HCT116 (cell line): ENCODE measurements at regions not wholly inside any gene's neighbourhood (a gene's known extent, or its start where the extent isn't known, plus 50 kb on each side); places are given as distances from the start of the nearest gene placed in this dataset.

Source experiments
- ATAC-seq: fragments of 200-7000 bp; cut with Tn5 transposase; 2 replicates; pipeline ENCODE4 v1.9.1; 2020; ENCODE audit warnings: mild to moderate bottlenecking, moderate library complexity
- BruUV-seq: library from RNA; stranded (reverse); fragments of 400-500 nt; replicated peaks from 2 replicates; lab custom pipeline; 2021; lab: Mats Ljungman, UMichigan
- CTCF ChIA-PET: fragments of 300-600 bp; sonication (Branson Sonifier 250); formaldehyde crosslinking; loops from one replicate; lab custom pipeline; 2021; ENCODE audit warnings: antibody characterized with exemption; lab: Charles Lee
- POLR2A ChIA-PET: fragments of 300-600, 350-600 bp; sonication (Branson Sonifier 250); formaldehyde crosslinking; loops from one replicate; lab custom pipeline; 2021; ENCODE audit warnings: antibody characterized with exemption; lab: Charles Lee
- RAD21 ChIA-PET, 2 experiments: fragments of 300-600 bp; sonication (Branson Sonifier 250); formaldehyde crosslinking; loops; one replicate each; lab custom pipeline; 2023; ENCODE audit warnings: low total read pairs in 2 of 2; ENCODE audit not compliant: uncharacterized antibody in 2 of 2, unreplicated experiment in 2 of 2, low non-redundant PET in 1 of 2; lab: Charles Lee
- DNase-seq: peaks from one replicate; pipeline ENCODE4 v3.0.0-alpha.2; 2010; ENCODE audit warnings: low read depth, low spot score
- H2AFZ ChIP-seq: fragments of 200-600 bp; shearing (Covaris generic), sonication (generic); 2 replicates; pipeline ENCODE4 v1.6.1; 2017; ENCODE audit warnings: low read depth, mixed run types, mixed read lengths, antibody characterized with exemption, low read length; ENCODE audit not compliant: poor library complexity, severe bottlenecking
- H3K27ac ChIP-seq: 2 replicates; pipeline ENCODE4 v1.5.1; 2012; ENCODE audit warnings: low read depth, low read length
- H3K27me3 ChIP-seq: fragments of 200-600 bp; sonication (generic); 2 replicates; pipeline ENCODE4 v1.6.1; 2016; ENCODE audit warnings: mixed run types, low read length, mixed read lengths; ENCODE audit not compliant: insufficient read depth
- H3K36me3 ChIP-seq, 2 experiments: fragments of 200-500 bp in 1 of 2; fragments of 200-600 bp in 1 of 2; sonication (Bioruptor generic) in 1 of 2; sonication (generic) in 1 of 2; 2 replicates each; pipeline versions ENCODE4 v1.5.1 to v1.6.1; 2014 to 2016; ENCODE audit warnings: low read length in 2 of 2, inconsistent platforms in 1 of 2, mixed read lengths in 1 of 2, mixed run types in 1 of 2; ENCODE audit not compliant: insufficient read depth in 2 of 2, control insufficient read depth in 1 of 2
- H3K4me1 ChIP-seq, 2 experiments: fragments of 200-600 bp in 1 of 2; sonication (generic) in 1 of 2; 2 replicates each; pipeline versions ENCODE4 v1.5.1 to v1.6.1; 2012 to 2017; ENCODE audit warnings: low read length in 2 of 2, inconsistent platforms in 1 of 2, mild to moderate bottlenecking in 1 of 2, mixed read lengths in 1 of 2, mixed run types in 1 of 2, moderate library complexity in 1 of 2; ENCODE audit not compliant: insufficient read depth in 2 of 2, control insufficient read depth in 1 of 2
- H3K4me2 ChIP-seq: fragments of 200-600 bp; sonication (generic); 2 replicates; pipeline ENCODE4 v1.6.1; 2017; ENCODE audit warnings: mixed run types, low read length, mixed read lengths
- H3K4me3 ChIP-seq, 2 experiments: fragments of 200-600 bp in 1 of 2; sonication (generic) in 1 of 2; replicated peaks in 1 of 2; 2 replicates each; pipeline ENCODE4 v1.5.1; 2011 to 2016; ENCODE audit warnings: low read length in 2 of 2, control low read depth in 1 of 2, low read depth in 1 of 2, mild to moderate bottlenecking in 1 of 2, mixed read lengths in 1 of 2, mixed run types in 1 of 2
- H3K79me2 ChIP-seq: fragments of 200-600 bp; sonication (generic); 2 replicates; pipeline ENCODE4 v1.6.1; 2017; ENCODE audit warnings: mild to moderate bottlenecking, mixed run types, low read length, moderate library complexity, mixed read lengths; ENCODE audit not compliant: insufficient read depth
- H3K9ac ChIP-seq: fragments of 200-600 bp; sonication (generic); 2 replicates; pipeline ENCODE4 v1.6.1; 2016; ENCODE audit warnings: low read length, mixed read lengths
- H3K9me2 ChIP-seq: fragments of 200-600 bp; sonication (generic), shearing (Covaris generic); 2 replicates; pipeline ENCODE4 v1.6.1; 2017; ENCODE audit warnings: mixed run types, mild to moderate bottlenecking, moderate library complexity; ENCODE audit not compliant: insufficient read depth
- H3K9me3 ChIP-seq, 2 experiments: fragments of 200-500 bp in 1 of 2; fragments of 200-600 bp in 1 of 2; sonication (Bioruptor generic) in 1 of 2; sonication (generic) in 1 of 2; 2 replicates each; pipeline ENCODE4 v1.6.1; 2014 to 2017; ENCODE audit warnings: low read length in 2 of 2, mixed read lengths in 2 of 2, inconsistent platforms in 1 of 2, low read depth in 1 of 2, mild to moderate bottlenecking in 1 of 2, mixed run types in 1 of 2, moderate library complexity in 1 of 2; ENCODE audit not compliant: control insufficient read depth in 1 of 2, insufficient read depth in 1 of 2
- H4K20me1 ChIP-seq: fragments of 200-600 bp; sonication (generic), shearing (Covaris generic); 2 replicates; pipeline ENCODE4 v1.6.1; 2017; ENCODE audit warnings: mixed run types, mild to moderate bottlenecking, moderate library complexity; ENCODE audit not compliant: insufficient read depth
- CEBPB ChIP-seq: IDR thresholded peaks from 2 replicates; pipeline ENCODE4 v1.6.1; 2012; ENCODE audit warnings: low read depth
- EGR1 ChIP-seq: IDR thresholded peaks from 2 replicates; pipeline ENCODE4 v1.6.1; 2012; ENCODE audit warnings: low read depth
- EZH2 ChIP-seq: fragments of 200-600 bp; sonication (generic); IDR thresholded peaks from 2 replicates; pipeline ENCODE4 v1.6.1; 2017; ENCODE audit warnings: antibody characterized with exemption, mixed run types
- EZH2phosphoT487 ChIP-seq: fragments of 200-600 bp; IDR thresholded peaks from 2 replicates; pipeline ENCODE4 v1.6.1; 2018; ENCODE audit warnings: antibody characterized with exemption, borderline replicate concordance
- FOSL1 ChIP-seq: IDR thresholded peaks from 2 replicates; pipeline ENCODE4 v1.6.1; 2012; ENCODE audit warnings: low read depth
- JUND ChIP-seq: IDR thresholded peaks from 2 replicates; pipeline ENCODE4 v1.6.1; 2012
- POLR2A ChIP-seq: IDR thresholded peaks from 2 replicates; pipeline ENCODE4 v1.7.0; 2011; ENCODE audit warnings: borderline replicate concordance; ENCODE audit not compliant: insufficient read depth, insufficient read length; ENCODE audit errors: extremely low read depth
- POLR2AphosphoS5 ChIP-seq: IDR thresholded peaks from 2 replicates; pipeline ENCODE4 v1.6.1; 2011; ENCODE audit warnings: mild to moderate bottlenecking, low read depth, low read length, moderate library complexity
- SIN3A ChIP-seq: IDR thresholded peaks from 2 replicates; pipeline ENCODE4 v1.6.1; 2012; ENCODE audit warnings: low read depth
- TCF7L2 ChIP-seq: IDR thresholded peaks from 2 replicates; pipeline ENCODE4 v1.7.0; 2011; ENCODE audit warnings: borderline replicate concordance, inconsistent platforms; ENCODE audit not compliant: insufficient read depth, insufficient read length; ENCODE audit errors: extremely low read depth
- YY1 ChIP-seq: IDR thresholded peaks from 2 replicates; pipeline ENCODE4 v1.6.1; 2011; ENCODE audit warnings: low read length, low read depth, moderate library complexity, mild to moderate bottlenecking; ENCODE audit not compliant: insufficient replicate concordance; ENCODE audit errors: extremely low read depth
- ZFX ChIP-seq: fragments of 450-650 bp; IDR thresholded peaks from 2 replicates; pipeline ENCODE4 v1.6.1; 2017
- intact Hi-C: fragments of 100-400 bp; cut with micrococcal nuclease; formaldehyde crosslinking; loops from 2 replicates; pipeline ENCODE4 v1.10.0; 2022
- TF ChIP-seq, protein P1 (sequence below): IDR thresholded peaks from 2 replicates; pipeline ENCODE4 v1.6.1; 2012; ENCODE audit warnings: low read depth
- TF ChIP-seq, protein P2 (sequence below), 3 experiments: fragments of 200-600 bp in 1 of 3; sonication (generic) in 1 of 3; IDR thresholded peaks in 2 of 3; conservative IDR thresholded peaks in 1 of 3; 2 replicates each; pipeline ENCODE4 v1.5.1; 2012 to 2017; ENCODE audit warnings: low read depth in 2 of 3, low read length in 2 of 3, antibody characterized with exemption in 1 of 3, borderline replicate concordance in 1 of 3, control low read depth in 1 of 3, mild to moderate bottlenecking in 1 of 3, mixed read lengths in 1 of 3, mixed run types in 1 of 3, moderate library complexity in 1 of 3; ENCODE audit not compliant: insufficient read depth in 1 of 3
- TF ChIP-seq, protein P3 (sequence below): IDR thresholded peaks from 2 replicates; pipeline ENCODE4 v1.6.1; 2011; ENCODE audit warnings: mild to moderate bottlenecking, low read length, moderate library complexity; ENCODE audit not compliant: insufficient replicate concordance; ENCODE audit errors: extremely low read depth
- TF ChIP-seq, protein P4 (sequence below): IDR thresholded peaks from 2 replicates; pipeline ENCODE4 v1.6.1; 2012
- TF ChIP-seq, protein P5 (sequence below): IDR thresholded peaks from 2 replicates; pipeline ENCODE4 v1.6.1; 2012

DNA sequence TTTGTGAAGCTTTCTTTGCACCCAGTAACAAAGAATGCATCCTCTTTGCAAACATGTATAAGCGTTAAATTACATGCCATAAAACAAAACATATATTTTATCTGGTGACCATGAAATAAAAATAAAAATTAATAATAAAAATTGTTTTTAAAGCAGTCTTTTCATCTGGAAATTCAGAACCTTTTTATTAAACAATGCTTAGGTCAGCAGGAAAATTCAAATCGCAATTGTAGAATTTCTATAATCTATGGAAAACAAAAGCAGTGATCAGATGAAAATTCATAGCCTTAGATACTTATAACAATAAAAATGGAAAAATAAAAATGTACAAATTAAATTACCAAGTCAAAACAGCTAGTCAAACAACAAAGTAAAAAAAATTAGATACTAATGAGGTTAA, 435.9 kb upstream of the CHAC2 start:
- Histone ChIP-seq H3K9ac (no peak overlapping the region), H3K36me3 (no peaks in the 10 kb centered on the region), H2AFZ (no peak overlapping the region), H3K4me2 (no peak overlapping the region), H3K27me3 (no peaks in the 10 kb centered on the region), H4K20me1 (no peaks in the 10 kb centered on the region), H3K79me2 (no peaks in the 10 kb centered on the region), H3K9me2 (no peaks in the 10 kb centered on the region), H3K4me1 (no peaks in the 10 kb centered on the region), H3K27ac (no peak overlapping the region), H3K4me3 (no peak overlapping the region), H3K9me3 (no peaks in the 10 kb centered on the region)
- DNase-seq: no peak
- ChIA-PET RAD21 (no interaction called here), CTCF (no interaction called here), POLR2A (no interaction called here)
- TF ChIP-seq, protein P1, sequence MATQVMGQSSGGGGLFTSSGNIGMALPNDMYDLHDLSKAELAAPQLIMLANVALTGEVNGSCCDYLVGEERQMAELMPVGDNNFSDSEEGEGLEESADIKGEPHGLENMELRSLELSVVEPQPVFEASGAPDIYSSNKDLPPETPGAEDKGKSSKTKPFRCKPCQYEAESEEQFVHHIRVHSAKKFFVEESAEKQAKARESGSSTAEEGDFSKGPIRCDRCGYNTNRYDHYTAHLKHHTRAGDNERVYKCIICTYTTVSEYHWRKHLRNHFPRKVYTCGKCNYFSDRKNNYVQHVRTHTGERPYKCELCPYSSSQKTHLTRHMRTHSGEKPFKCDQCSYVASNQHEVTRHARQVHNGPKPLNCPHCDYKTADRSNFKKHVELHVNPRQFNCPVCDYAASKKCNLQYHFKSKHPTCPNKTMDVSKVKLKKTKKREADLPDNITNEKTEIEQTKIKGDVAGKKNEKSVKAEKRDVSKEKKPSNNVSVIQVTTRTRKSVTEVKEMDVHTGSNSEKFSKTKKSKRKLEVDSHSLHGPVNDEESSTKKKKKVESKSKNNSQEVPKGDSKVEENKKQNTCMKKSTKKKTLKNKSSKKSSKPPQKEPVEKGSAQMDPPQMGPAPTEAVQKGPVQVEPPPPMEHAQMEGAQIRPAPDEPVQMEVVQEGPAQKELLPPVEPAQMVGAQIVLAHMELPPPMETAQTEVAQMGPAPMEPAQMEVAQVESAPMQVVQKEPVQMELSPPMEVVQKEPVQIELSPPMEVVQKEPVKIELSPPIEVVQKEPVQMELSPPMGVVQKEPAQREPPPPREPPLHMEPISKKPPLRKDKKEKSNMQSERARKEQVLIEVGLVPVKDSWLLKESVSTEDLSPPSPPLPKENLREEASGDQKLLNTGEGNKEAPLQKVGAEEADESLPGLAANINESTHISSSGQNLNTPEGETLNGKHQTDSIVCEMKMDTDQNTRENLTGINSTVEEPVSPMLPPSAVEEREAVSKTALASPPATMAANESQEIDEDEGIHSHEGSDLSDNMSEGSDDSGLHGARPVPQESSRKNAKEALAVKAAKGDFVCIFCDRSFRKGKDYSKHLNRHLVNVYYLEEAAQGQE: no peak
- no peak for TF ChIP-seq POLR2A
- no peak for TF ChIP-seq CEBPB
- TF ChIP-seq SIN3A: no peak
- TF ChIP-seq FOSL1: no peak
- no peak for TF ChIP-seq EZH2
- TF ChIP-seq, protein P2, sequence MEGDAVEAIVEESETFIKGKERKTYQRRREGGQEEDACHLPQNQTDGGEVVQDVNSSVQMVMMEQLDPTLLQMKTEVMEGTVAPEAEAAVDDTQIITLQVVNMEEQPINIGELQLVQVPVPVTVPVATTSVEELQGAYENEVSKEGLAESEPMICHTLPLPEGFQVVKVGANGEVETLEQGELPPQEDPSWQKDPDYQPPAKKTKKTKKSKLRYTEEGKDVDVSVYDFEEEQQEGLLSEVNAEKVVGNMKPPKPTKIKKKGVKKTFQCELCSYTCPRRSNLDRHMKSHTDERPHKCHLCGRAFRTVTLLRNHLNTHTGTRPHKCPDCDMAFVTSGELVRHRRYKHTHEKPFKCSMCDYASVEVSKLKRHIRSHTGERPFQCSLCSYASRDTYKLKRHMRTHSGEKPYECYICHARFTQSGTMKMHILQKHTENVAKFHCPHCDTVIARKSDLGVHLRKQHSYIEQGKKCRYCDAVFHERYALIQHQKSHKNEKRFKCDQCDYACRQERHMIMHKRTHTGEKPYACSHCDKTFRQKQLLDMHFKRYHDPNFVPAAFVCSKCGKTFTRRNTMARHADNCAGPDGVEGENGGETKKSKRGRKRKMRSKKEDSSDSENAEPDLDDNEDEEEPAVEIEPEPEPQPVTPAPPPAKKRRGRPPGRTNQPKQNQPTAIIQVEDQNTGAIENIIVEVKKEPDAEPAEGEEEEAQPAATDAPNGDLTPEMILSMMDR (IDR thresholded peaks at IDR 0.05 in 2 of 3, conservative IDR thresholded peaks at IDR 0.05 in 1 of 3; ENCODE audit: borderline replicate concordance in 1 of 3, insufficient read depth in 1 of 3, low read depth in 2 of 3, low read length in 2 of 3): no peak
- TF ChIP-seq EZH2phosphoT487: no peak
- no peak for TF ChIP-seq POLR2AphosphoS5
- TF ChIP-seq, protein P3, sequence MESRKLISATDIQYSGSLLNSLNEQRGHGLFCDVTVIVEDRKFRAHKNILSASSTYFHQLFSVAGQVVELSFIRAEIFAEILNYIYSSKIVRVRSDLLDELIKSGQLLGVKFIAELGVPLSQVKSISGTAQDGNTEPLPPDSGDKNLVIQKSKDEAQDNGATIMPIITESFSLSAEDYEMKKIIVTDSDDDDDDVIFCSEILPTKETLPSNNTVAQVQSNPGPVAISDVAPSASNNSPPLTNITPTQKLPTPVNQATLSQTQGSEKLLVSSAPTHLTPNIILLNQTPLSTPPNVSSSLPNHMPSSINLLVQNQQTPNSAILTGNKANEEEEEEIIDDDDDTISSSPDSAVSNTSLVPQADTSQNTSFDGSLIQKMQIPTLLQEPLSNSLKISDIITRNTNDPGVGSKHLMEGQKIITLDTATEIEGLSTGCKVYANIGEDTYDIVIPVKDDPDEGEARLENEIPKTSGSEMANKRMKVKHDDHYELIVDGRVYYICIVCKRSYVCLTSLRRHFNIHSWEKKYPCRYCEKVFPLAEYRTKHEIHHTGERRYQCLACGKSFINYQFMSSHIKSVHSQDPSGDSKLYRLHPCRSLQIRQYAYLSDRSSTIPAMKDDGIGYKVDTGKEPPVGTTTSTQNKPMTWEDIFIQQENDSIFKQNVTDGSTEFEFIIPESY: no peak
- TF ChIP-seq EGR1: no peak
- TF ChIP-seq ZFX: no peak
- TF ChIP-seq, protein P4, sequence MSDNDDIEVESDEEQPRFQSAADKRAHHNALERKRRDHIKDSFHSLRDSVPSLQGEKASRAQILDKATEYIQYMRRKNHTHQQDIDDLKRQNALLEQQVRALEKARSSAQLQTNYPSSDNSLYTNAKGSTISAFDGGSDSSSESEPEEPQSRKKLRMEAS: no peak
- no peak for TF ChIP-seq JUND
- no peak for TF ChIP-seq YY1
- TF ChIP-seq, protein P5, sequence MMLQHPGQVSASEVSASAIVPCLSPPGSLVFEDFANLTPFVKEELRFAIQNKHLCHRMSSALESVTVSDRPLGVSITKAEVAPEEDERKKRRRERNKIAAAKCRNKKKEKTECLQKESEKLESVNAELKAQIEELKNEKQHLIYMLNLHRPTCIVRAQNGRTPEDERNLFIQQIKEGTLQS: no peak
- no peak for TF ChIP-seq TCF7L2
- intact Hi-C loops: no loop called here
- no TSS peak for BruUV-seq
- no peak for ATAC-seq
